ENCODE measurements at regions not wholly inside any gene's neighbourhood (a gene's known extent, or its start where the extent isn't known, plus 50 kb on each side); places are given as distances from the start of the nearest gene placed in this dataset.
A peak's percentile ranks its signal among the peaks of the same experiment; 100 is the strongest.
"Not testable (repeated sequence)": the region's sequence is repeated elsewhere in the genome, so short reads cannot be mapped to it uniquely, and the experiment has no call there.

DNA sequence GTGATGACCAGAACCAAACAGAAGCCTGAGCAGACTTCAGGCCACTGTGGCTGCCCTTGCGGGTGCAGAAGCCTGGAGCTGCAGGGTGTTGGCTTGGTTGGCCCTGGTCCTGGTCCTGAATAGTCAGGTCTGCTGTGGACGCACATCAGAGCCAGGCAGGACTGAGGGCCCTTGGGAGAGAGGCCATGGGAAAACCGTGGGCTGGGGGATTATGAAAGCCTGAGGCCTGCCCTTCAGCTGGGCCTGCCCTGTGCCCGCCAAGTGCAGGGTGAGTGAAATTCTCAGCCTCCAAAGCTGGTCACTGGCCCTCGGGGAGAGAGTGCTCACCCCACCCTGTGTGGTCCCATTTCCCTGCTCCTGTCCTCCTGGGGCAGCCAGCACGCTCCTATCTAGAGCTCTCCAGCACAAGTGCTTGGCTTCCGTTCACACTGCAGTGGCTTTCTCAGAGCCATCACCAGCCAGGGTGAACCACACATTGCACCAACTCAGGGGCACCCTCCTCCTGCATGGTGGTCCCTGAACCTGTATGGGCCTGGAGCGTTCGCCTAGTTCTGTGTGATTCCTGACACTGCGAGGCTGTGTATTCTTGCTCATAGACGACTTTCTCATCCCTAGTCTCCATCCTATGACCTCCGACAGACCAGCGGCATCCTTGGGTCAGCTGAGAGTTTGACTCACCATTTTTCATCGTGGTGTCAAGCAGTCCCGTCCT is 146.1 kb downstream of the TTLL2 start:
- no peak for DNase-seq (ENCODE audit: low spot score)

DNA sequence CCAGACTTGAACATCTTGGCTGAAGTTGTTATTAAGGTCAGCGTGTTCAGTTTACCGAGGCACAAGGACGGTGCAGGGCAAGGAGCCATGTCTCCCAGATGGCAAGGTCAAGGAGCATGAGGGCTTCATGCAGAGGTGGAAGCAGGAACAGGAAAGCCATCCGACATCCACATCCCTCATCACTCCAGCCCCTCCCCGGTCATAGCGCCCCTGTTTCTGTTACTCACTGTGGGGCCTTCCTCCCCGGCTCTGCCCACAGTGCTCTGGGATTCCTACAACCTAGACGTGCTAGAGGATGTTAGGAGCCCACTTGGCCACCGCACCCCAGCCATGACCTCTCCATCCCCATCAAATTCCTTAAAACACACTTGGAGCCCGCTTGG is 146.7 kb downstream of the TTLL2 start:
- DNase-seq (ENCODE audit: low spot score), result no peak

GRCh38 chr6:167472148-167472547 is 147.3 kb downstream of the TTLL2 start:
- no peak for DNase-seq (ENCODE audit: low spot score)

- DNase-seq (ENCODE audit: low spot score), result no peak
Observed at GRCh38 chr6:167472880-167473279, 148.0 kb downstream of the TTLL2 start.

- DNase-seq (ENCODE audit: low spot score), result no peak
Observed at GRCh38 chr6:167474171-167474570, 149.3 kb downstream of the TTLL2 start.

DNA sequence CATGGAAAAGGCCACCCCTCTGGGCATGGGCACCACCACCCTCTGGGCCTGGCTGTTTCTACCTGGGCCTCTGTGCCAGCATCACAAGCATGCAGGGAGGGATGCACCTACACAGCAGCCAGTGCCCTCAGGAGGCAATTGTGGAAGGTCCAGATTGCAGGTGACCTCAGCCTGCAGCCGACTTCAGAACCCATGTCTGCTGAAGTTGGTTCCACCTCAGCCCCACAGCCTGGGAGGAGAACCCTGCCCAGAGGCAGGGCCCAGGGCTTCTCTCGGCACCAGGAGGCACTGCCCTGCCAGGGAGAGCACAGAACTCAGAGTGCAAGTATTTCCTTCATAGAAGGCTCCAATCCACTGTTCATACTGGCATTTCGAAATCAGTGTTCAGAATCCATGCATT is 149.8 kb downstream of the TTLL2 start:
- no peak for DNase-seq (ENCODE audit: low spot score)

GRCh38 chr6:167475947-167476346 is 151.1 kb downstream of the TTLL2 start:
- no peak for DNase-seq (ENCODE audit: low spot score)

- DNase-seq (ENCODE audit: low spot score), result no peak
Observed at GRCh38 chr6:167476844-167477595, 152.1 kb downstream of the TTLL2 start.

- DNase-seq (ENCODE audit: low spot score), result no peak
Observed at GRCh38 chr6:167477688-167478087, 152.8 kb downstream of the TTLL2 start.

- DNase-seq (ENCODE audit: low spot score), result no peak
Observed at GRCh38 chr6:167479301-167479700, 154.4 kb downstream of the TTLL2 start.

DNA sequence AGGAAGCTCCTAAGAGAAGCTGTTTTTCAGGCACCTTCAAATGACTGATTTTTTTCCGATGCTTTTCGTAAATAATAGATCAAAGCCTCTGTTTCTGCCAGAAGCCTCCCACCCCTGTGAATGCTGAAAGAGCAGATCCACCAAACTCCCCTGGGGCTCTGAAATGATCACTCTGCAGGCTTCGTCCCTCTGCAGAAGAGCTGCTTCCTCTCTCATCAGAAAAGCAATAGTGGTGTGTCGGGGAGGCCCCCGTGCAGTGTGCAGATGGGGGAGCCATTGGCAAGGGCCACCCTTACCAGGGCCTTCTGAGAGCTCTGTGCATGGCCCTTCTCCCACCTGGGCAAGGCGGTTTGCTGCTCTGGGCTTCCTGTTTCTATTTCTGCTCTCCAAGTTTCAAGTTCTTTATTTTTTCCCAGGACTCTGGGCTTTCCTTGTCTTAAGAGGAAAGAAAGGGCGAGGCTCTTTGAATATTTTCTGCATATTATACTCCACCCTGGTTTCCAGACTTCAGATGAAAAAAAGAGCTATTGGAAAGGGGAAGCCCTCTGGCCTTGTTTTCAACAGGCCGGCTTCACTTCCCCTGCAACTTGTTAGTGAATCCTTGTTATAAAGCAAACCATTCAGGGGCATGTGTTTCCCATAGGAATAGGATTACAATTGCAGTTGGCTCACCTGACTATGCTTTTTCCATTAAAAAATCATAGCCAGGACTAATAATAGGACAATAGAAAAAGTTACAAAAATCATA is 155.2 kb downstream of the TTLL2 start:
- no peak for DNase-seq (ENCODE audit: low spot score)

GRCh38 chr6:167481307-167481926 is 156.5 kb downstream of the TTLL2 start:
- DNase-seq (ENCODE audit: low spot score), result no peak

- not testable (repeated sequence) for DNase-seq (ENCODE audit: low spot score)
Observed at GRCh38 chr6:167482801-167483200, 157.9 kb downstream of the TTLL2 start.

- peak; percentile 59 for DNase-seq (ENCODE audit: low spot score)
Observed at GRCh38 chr6:167485186-167485978, 160.5 kb downstream of the TTLL2 start.

- no peak for DNase-seq (ENCODE audit: low spot score)
Observed at GRCh38 chr6:167487749-167488664, 163.1 kb downstream of the TTLL2 start.

GRCh38 chr6:167491438-167492099 is 166.7 kb downstream of the TTLL2 start:
- DNase-seq (ENCODE audit: low spot score), result no peak

GRCh38 chr6:167492100-167492449 is 167.2 kb downstream of the TTLL2 start:
- DNase-seq (ENCODE audit: low spot score), result no peak

GRCh38 chr6:167493310-167493709 is 168.4 kb downstream of the TTLL2 start:
- DNase-seq (ENCODE audit: low spot score), result no peak

DNA sequence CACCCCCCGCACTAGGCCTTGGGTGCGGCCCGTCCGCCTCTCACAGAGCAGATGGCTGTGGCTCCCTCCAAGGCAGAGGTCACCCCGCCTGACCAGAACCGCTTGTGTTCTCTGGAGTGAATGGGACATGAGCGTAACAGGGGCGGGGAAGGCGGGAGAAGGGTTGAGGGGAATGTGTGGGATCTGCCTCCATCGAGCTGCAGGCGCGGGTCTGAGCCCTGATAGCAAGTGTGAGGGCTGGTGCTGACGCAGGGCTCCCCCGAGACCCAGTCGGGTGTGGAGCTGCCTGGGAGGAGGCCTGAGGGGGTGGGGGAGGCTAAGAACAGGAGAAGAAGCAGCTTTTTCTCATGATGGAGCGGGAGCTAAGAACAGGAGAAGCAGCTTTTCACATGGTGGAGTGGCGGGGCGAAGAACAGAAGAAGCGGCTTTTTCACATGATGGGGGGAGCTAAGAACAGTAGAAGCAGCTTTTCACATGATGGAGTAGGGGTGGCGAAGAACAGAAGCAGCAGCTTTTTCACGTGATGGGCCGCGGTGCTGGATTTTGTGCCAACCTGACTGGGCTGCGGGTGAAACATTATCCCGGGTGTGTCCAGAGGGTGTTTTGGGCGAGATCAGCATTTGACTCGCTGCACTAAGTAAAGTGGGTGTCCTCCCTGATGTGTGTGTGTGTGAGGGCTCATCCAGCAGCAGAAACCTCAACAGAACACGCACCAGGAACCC is 169.3 kb downstream of the TTLL2 start:
- no peak for DNase-seq (ENCODE audit: low spot score)
